ENCODE measurements at regions not wholly inside any gene's neighbourhood (a gene's known extent, or its start where the extent isn't known, plus 50 kb on each side); places are given as distances from the start of the nearest gene placed in this dataset.
"Not testable (repeated sequence)": the region's sequence is repeated elsewhere in the genome, so short reads cannot be mapped to it uniquely, and the experiment has no call there.

DNA sequence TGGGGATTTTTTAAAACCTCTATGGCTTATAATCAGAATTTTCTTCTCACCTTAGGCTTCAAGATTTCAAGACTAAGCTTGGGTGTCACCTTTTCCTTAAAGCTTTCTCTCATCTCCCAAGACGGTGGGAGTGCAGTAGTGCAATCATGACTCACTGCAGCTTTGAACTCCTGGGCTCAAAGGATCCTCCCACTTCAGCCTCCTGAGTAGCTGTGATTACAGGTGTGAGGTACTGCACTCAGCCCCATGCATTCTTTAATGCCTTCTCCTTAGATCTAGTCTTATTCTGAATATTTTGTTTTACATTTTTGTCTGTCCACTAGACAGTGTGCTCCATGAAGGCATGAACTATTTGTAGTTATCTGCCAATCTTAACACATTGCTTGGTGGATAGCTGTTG lies 55.7 kb upstream of the FAT3 start:
- DNase-seq = no peak

DNA sequence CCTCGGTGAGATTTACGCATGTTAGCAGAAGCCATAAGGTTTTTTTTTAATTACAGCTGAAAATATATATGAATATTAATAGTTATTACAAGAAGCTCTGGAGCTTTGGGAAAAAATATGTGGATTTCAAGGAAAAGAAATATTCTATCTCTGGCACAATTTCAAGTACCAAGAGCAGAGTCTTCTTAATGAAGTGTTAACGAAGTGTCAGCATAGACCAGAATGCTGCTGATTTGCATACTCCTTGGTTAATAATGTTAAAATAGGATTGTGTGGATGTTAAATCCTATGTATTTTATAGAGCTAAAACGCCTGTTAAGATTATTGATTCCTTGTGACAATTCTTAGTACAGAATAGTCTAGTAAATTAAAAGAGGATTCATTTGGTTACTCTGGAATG lies 57.0 kb upstream of the FAT3 start:
- DNase-seq = no peak

DNA sequence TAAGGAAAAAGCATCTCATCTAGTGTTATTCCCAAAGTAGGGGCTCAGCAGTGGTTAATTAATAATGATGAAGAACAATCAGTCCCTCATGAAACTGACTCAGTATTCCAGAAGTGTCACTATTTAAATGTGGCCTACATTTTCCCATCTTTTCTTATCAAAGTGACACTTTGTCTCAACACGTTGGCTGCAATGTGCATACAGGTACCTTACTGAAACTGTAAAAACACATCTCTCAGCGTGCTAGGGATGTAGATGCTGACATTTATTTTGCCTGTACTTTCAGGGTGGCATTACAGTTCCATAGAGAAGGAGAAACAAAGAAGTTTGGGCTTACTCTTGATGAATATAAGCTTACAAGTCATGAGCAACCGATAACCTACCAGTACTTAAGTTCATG lies 58.3 kb upstream of the FAT3 start:
- DNase-seq = no peak

DNA sequence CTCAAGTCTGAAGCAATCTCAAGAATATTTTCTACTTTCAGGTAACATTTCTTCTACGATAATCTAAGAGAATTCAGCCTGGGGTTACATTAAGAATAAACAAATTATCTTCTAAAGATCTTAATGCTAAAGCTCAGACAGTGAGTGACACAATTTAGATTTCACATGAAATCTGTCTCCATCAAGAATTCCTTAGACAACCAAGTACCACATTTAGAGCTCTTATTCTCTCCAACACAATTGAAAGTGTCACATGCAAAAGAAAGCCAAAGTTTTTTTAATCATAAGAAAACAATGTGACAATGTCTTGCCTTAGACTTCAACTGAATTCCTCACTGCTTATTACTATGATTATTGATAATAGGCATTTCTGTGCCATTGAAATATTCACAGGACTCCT lies 60.7 kb upstream of the FAT3 start:
- no peak for DNase-seq

DNA sequence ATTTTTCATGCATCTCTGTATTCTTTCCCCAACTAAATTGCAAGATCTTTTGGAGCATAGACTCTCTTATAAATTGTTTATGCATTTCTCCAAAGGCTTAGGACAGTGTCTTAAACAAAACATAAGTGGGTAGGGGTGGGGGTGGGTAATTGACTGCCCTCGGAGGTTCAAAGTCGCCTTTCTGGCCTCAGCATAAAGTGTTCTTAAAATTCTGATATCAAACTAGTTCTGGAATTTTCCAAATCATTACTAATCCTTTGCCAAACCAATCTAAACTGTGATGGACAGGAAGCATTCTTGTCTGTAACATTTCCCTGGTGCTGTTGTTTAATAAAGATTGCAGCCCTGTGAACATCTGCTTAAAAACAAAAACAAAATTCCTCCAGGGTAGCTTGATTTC lies 61.8 kb upstream of the FAT3 start:
- no peak for DNase-seq

DNA sequence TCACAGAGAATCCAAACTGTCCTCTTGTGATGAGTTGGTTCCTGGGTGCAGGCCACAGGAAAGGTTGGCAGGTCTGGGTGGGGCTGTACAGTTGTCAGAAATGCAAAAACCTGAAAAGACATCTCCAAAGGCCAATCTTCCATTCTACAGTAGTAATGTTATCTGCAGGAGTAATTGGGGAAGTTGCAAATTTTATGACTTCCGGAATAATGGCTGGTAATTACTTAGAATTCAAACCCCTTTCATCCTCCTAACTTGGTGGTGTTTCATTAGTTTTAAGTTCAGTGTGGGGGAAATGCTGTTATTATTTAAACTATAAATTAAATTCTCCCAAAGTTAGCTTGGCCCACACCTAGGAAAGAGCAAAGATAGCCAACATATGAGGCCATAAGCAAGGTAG lies 64.7 kb upstream of the FAT3 start:
- no peak for DNase-seq

DNA sequence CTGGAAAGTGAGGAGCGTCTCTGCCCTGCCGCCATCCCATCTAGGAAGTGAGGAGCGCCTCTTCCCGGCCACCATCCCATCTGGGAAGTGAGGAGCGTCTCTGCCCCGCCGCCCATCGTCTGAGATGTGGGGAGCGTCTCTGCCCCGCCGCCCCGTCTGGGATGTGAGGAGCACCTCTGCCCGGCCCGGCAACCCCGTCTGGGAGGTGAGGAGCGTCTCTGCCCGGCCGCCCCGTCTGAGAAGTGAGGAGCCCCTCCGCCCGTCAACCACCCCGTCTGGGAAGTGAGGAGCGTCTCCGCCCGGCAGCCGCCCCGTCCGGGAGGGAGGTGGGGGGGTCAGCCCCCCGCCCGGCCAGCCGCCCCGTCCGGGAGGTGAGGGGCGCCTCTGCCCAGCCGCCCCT lies 67.2 kb upstream of the FAT3 start:
- not testable (repeated sequence) for DNase-seq

DNA sequence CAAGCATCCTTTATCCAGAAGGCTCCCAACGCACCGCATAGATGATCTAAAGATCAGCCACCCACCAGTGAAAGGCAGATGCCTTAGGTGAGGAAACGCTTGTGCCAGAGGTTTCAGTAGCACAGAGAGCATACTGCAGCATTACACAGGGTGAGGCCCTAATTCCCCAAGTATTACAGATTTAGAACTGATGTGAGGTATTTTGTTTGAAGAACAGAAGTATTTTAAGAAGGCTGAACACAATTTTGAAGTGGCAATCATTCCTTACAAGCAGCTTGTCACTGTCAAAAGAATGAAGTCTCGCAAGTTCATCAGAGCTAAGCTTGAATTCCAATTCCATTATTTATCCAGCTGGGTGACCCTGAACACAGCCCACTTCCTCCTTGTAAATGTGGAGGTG lies 70.0 kb upstream of the FAT3 start:
- DNase-seq = no peak

DNA sequence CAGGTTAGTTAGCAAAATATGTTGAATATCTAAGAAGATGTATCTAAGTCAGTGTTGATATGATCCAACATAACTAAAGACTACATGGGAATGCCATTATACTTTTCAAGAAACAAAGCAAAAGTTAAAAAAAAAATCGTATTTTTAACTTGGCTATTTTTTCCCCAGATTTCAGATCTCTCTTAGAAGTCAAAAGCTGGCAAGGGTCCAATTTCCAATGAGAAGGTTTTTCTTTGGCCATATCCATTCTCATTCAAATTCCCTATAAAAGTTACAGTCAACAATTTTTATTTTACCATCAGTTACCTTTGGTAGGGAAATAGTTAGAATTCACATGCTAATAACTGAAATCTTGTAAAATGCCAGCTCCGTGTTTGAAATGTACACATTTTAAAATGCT lies 70.5 kb upstream of the FAT3 start:
- DNase-seq = no peak

DNA sequence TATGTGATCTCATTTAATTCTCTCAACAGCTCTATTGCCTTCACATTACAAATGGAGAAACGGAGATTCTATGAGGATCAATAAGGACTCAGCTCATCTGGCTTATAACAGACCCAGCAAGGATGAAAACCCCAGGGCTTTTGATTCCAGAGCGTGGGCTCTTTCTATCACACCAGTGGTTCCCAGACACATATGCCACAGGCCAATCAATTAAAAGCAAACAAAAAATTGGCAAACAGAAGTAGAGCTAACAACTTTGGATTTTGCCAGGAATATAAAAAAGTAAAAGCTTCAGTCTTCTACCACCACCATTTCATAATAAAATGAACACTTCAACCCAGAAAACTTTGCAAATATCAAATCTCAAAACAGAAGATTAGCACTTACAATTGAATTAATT lies 71.1 kb upstream of the FAT3 start:
- DNase-seq = no peak

DNA sequence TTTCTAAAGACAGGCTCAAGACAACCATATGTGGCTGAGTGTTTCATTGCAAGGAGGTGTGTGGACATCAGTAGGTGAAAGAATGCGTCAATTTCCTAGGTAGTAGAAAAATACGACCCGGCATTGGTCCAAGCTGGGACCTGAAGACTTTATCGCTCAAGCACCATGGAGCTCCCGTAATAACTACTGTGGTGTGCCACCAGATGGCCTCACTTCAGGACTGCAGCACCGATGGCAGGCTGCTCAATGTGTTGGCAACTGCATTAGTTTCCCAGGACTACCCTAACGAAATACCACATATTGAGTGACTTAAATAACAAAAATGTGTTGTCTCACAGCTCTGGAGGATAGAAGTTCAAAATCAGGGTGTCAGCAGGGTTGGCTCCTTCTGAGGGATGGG lies 72.4 kb upstream of the FAT3 start:
- DNase-seq = no peak

DNA sequence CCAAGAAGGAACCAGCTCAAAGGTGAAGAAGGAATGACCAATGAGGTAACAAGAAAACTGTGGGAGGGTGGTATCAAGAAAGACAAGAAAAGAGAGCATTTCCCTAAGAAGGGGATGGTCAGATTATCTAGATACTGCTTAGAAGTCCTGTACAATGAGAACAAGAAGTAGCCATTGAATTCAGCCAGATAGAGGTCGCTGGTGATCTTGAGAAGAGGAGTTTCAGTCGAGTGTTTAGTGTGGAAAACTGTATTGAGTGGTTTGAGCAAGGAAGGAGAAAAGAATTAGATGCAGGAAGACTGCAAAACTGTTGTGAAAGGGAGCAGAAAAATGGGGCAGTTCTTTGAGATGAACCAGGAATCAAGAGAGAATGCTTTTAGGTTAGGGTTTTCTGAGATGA lies 74.6 kb upstream of the FAT3 start:
- no peak for DNase-seq

DNA sequence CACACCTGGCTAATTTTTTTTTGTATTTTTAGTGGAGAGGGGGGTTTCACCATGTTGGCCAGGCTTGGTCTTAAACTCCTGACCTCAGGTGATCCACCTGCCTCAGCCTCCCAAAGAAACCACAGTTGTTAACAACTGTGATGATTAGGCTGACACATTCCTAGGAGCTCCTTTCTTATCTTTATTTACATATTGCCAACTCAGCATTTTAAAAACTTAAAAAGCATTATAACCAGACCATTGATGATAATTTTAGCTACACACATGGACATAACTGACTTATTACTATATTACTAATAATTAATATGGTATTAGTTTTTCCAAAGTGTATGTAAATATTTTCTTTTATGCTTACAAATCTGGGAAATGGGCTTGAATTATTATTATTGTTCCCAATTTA lies 82.9 kb upstream of the FAT3 start:
- DNase-seq = no peak

DNA sequence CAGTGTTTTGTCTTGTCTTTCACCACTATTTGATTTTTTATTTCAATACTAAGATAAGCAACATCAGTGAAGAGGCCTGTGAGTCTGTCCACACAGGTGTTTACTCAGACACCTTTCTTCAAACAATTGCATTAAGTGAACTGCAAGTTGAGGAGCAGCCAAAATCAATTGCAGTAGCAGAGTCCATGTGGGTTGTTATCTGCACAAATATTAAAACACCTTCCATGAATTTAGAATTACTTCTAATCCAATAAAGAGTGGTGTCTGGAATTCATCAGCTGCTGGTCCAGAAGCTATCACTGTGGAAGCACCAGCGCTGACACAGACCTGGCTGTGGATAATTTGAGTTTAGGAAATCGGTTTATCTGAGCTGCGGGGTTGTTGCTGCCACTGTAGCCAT lies 83.5 kb upstream of the FAT3 start:
- DNase-seq = no peak

DNA sequence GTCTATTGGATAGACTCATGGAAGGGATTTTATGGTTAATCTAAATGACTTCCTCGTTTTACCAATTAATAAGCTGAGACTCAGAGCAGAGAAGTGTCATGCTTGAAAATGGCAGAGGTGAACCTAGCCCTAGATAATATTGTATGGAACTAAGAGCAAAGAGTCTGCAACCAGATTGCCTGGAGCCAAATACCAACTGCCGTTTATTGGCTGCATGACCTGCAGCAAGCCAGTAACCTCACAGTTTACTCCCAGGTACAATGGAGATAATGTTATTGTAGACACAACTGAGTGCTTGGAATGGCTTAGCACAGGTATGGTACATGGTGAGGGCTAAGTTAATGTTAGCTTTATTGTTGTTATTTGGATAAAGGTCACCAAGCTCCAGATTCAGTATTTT lies 84.6 kb upstream of the FAT3 start:
- no peak for DNase-seq

DNA sequence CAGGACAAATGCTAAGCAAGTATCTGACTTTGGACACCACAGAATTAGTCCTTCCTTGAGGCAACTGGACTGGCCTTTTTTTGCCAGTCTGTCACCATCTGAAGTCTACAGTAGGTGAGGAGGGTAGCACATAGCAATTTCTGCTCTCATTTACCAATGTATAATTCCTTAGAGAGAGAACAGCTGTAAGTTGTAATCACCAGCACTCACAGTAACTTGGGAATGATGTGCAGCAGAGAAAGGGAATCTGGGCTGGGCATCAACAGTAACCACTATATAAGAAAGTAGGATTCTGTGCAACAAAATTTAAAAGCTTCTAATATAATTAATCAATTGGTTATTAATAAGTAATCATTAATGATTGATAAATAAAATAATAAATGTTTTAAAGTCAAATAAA lies 86.3 kb upstream of the FAT3 start:
- DNase-seq = no peak

DNA sequence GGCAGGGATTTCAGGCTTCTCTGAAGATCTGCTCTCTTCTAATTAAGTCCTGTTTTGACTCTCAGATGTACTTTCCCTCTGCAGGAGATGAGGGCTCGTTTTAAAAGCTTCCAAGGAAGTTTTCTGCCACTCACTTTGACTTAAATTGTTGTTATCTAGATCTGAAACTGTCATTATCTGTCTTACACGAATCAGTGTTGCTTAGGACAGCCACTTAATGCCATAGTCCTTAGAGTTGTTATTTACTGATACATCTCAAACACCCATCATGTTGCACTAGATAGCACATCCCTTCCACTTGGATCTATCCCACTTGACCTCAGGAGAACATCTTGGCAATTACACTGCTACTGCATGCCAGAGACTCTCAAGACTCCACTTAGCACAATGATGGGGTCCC lies 86.9 kb upstream of the FAT3 start:
- DNase-seq = no peak

DNA sequence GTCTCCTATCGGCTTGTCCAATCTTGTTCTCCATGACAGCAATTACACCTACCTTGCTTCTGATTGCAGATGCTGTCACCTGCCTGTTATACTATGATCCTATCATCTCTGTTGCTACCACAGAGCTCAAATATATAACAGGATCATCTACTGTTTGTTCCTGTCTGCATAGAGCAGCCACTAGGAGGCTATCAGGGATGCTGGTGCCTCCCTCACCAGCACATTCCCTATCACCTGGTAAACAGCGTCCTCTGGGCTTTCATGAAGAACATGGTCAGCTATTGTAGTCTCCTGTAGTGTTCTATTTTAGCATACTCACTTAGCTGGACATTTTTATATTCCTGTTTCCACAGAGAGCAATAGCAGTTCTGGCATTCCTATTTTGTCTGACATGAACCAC lies 87.8 kb upstream of the FAT3 start:
- no peak for DNase-seq

DNA sequence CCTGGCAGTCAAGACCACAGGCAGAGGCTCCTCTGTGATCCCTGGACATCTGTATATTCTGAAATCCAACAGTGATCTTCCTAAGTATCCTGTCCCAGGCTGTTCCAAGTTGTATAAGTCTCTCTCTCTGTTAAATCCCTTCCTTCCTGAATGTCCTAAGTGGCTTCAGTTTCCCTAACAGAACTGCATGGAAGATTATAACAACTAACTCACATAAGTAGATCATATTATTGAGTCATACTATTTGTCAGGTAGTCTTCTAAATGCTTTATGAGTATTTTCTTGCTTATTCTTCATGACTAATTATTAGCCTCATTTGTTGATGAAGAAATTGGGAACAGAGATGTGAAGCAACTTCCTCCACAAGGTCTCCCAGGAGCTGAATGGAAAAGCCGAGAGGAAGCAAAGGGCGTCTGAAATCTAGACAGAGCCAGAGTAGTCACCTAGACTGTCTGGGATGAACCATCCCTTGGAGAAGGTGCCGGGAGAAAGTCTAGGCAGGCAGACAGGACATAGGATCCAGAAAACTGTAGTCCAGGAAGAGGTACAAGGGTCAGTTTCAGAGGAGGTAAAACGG lies 93.2 kb upstream of the FAT3 start:
- DNase-seq = peak; percentile 79

DNA sequence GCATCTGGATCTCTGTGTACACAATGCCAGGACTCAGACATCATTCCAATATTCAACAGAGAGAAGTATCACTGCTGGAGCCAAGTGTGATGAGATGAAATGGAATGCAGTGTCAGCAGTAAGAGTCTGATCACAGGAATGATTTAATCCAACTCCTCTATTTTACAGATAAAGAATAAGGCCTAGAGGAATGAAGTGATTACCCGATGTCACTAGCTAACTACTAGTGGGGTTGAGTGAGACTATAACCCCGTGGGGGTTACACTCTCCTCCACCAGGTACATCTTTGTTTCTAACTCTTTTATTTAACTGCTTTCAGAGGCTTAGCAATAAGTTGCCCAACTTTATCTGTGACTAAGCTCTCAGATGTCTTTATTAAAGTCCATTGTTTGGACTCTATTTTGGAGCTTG lies 94.2 kb upstream of the FAT3 start:
- DNase-seq = peak; percentile 71

DNA sequence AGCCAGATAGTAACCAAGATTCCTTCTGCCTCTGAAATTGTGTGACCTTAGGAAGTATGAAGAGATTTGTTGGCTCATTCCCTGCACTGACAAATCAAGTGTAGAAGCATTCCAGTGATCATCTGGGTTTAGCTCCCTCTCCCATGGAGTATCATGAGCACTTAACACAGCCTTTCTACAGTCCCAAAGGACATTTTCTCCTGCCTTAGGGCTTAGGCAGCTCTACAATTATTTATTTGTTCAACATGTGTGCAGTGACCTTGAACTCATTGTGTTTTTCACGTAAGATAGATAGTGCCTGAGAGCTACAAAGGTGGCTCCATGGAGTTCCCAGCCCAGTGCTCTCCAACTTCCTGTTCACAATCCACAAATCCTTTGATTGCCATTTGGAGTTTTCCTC lies 94.8 kb upstream of the FAT3 start:
- peak; percentile 7 for DNase-seq

DNA sequence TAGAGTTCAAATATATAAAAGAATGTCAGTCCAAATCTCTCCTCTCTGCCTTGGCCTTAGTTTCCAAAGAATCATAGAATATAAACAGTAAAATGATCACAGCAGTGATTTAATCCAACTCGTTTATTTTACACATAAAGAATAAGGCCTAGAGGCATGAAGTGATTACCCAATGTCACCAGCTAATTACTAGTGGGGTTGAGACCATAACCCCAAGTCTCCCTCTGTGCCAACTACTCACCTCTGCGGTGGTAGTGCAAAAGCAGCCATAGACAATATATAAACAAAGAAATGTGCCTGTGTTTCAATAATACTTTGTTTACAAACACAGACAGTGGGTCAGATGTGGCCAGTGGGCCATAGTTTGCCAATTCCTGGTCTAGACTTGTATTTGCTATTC lies 96.6 kb upstream of the FAT3 start:
- no peak for DNase-seq

DNA sequence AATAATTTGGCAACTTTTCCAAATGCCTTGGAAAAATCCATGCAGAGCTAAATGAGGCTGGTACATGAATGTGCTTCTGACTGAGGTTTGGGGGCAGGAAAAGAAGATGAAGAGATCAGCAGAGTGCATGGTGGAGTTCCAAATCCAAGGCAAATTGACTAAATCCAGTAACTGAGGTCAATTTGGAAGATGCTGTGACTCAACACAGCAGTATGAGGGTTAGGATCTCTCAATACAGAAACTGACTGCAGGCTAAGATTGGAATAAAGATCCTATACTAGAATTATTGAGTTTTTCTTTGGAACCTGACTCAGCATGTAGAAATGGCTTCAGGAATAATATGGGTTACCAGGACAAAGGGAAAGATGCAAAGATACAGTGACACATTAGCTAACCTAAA lies 99.3 kb upstream of the FAT3 start:
- DNase-seq = peak; percentile 43

DNA sequence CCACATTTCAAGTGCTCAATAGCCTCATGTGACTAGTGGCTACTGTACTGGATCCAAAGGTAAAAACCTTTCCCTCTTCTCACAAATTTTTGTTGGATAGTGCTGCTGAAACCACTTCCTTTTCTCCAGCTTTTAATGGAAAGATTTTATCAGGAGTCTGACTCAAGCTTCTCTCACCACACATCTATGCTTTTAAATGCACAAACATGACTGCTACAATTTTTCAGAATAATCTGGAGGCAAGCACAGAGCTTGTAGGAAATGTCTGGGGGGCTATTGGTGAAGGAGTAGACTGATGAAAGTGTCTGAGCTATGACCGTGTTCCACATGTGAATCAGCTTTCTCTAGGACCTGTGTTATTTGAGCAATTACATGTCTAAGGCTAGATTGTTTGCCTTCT lies 101.1 kb upstream of the FAT3 start:
- DNase-seq = peak; percentile 80

DNA sequence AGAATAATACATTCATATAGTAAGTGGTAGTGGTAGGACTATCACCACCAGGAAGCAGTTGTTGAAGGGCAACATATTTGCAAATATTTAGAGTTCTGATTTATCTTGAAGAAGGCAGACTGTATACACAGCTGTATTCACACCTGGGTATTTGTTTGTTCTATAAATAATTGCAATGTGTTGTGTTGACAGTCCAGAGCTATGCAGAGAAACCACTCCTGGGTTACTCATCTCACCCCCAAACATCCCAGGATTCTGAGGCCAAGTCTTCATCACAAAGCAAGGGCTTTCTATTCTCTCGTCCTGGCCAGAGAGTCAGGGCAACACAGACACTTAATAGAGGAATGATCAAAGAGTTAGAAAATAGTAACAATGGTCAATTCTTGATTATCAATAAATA lies 102.1 kb upstream of the FAT3 start:
- peak; percentile 11 for DNase-seq

DNA sequence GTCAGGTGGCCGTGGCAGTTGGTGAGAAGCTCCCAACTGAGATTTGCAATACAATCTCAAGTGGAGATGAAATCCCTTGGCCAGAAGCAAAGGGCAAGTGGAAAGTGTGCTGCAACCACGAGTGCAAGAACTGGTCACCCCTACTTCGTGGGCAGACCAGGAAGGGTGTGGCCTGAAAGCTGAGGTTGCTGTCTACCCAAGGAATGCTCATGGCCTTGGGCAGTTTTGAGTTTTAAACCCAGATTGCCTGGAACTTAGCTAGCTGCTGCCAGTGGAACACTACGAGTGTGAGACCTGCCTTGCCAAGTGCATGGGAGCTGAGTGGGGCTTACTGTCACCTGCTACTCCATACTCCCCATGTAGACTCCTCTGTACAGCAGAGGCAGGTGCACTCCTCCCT lies 113.3 kb upstream of the FAT3 start:
- DNase-seq = no peak

Measured in fibroblast of skin of right quadriceps (primary cell).